Esophagus muscularis mucosa (tissue), 4 donors: ENCODE measurements at regions not wholly inside any gene's neighbourhood (a gene's known extent, or its start where the extent isn't known, plus 50 kb on each side); places are given as distances from the start of the nearest gene placed in this dataset.

Source experiments
- DNase-seq: peaks from one replicate; pipeline ENCODE4 v3.0.0-alpha.2; 2017; ENCODE audit errors: extremely low spot score
- H3K27ac ChIP-seq, 4 donors: fragments of 200-600 bp; sonication (generic); replicated peaks in 1 of 4; 1 replicate in 3 of 4; 2 replicates in 1 of 4; pipeline ENCODE4 v1.5.1; 2016 to 2019; ENCODE audit warnings: mild to moderate bottlenecking in 1 of 4
- H3K27me3 ChIP-seq, 4 donors: fragments of 200-600 bp; sonication (generic); one replicate each; pipeline versions ENCODE4 v1.5.1 to v1.6.0; 2016 to 2019
- H3K36me3 ChIP-seq, 4 donors: fragments of 200-600 bp; sonication (generic); one replicate each; pipeline ENCODE4 v1.5.1; 2016 to 2019
- H3K4me1 ChIP-seq, 4 donors: fragments of 200-600 bp; sonication (generic); one replicate each; pipeline ENCODE4 v1.5.1; 2016 to 2019
- H3K4me3 ChIP-seq, 4 donors: fragments of 200-600 bp; sonication (generic); 1 replicate in 2 of 4; 2 replicates in 2 of 4; pipeline ENCODE4 v1.5.1; 2016 to 2019; ENCODE audit warnings: mild to moderate bottlenecking in 4 of 4, moderate library complexity in 1 of 4
- H3K9me3 ChIP-seq, 4 donors: fragments of 200-600 bp; sonication (generic); 1 replicate in 3 of 4; 2 replicates in 1 of 4; pipeline ENCODE4 v1.5.1; 2016 to 2019
- CTCF ChIP-seq, 3 experiments: fragments of 200-600 bp in 2 of 3; fragments of 450-650 bp in 1 of 3; sonication (generic) in 2 of 3; IDR thresholded peaks; one replicate each; pipeline ENCODE4 v1.5.1; 2017 to 2019; ENCODE audit warnings: antibody characterized with exemption in 3 of 3, mild to moderate bottlenecking in 2 of 3, moderate library complexity in 1 of 3
- EP300 ChIP-seq: sonication (generic); formaldehyde crosslinking; IDR thresholded peaks from one replicate; pipeline ENCODE4 v1.6.1; 2017; ENCODE audit warnings: antibody characterized with exemption
- POLR2A ChIP-seq: fragments of 450-650 bp; IDR thresholded peaks from one replicate; pipeline ENCODE4 v1.6.1; 2017; ENCODE audit warnings: antibody characterized with exemption, moderate library complexity, mild to moderate bottlenecking, low read depth
- POLR2AphosphoS5 ChIP-seq, 2 donors: sonication (generic); formaldehyde crosslinking; IDR thresholded peaks; one replicate each; pipeline ENCODE4 v1.6.1; 2017; ENCODE audit warnings: antibody characterized with exemption in 2 of 2
- whole genome bisulfite sequencing: methylation state at CpG from one replicate; pipeline ENCODE4 v1.1.5; 2018; 5-methylcytosine and 5-hydroxymethylcytosine counted together
- intact Hi-C: fragments of 100-400 bp; cut with DNase I; formaldehyde crosslinking; loops from one replicate; pipeline ENCODE4 v1.15.1; 2023

GRCh38 chr2:121890041-121890440 is 134.6 kb downstream of the TSN start:
- no peak for DNase-seq
- Histone ChIP-seq H3K36me3 (no peaks in the 10 kb centered on the region), H3K27ac (no peak overlapping the region), H3K4me1 (no peaks in the 10 kb centered on the region), H3K4me3 (no peak overlapping the region), H3K9me3 (no peaks in the 10 kb centered on the region), H3K27me3 (no peaks in the 10 kb centered on the region)
- no peak for TF ChIP-seq CTCF (IDR thresholded peaks at IDR 0.05)
- TF ChIP-seq POLR2AphosphoS5 (IDR thresholded peaks at IDR 0.05), result no peak
- no peak for TF ChIP-seq POLR2A
- no peak for TF ChIP-seq EP300
- WGBS, result 81% methylated on average over 9 of the region's 9 CpGs
- intact Hi-C loops, result no loop called here

- DNase-seq, result no peak
- Histone ChIP-seq H3K4me3 (no peak overlapping the region), H3K27me3 (no peaks in the 10 kb centered on the region), H3K27ac (no peak overlapping the region), H3K4me1 (no peaks in the 10 kb centered on the region), H3K36me3 (no peaks in the 10 kb centered on the region), H3K9me3 (no peaks in the 10 kb centered on the region)
- intact Hi-C loops, result no loop called here
- TF ChIP-seq CTCF (IDR thresholded peaks at IDR 0.05) (no peak), EP300 (no peak), POLR2AphosphoS5 (IDR thresholded peaks at IDR 0.05) (no peak), POLR2A (no peak)
- WGBS, result 81% methylated on average over 14 of the region's 14 CpGs
These were observed 140.5 kb downstream of the TSN start for GRCh38 chr2:121895723-121896571.

- H3K9me3 ChIP-seq, result no peaks in the 10 kb centered on the region
- no peak overlapping the region for H3K27ac ChIP-seq
- H3K4me3 ChIP-seq, result no peak overlapping the region
- intact Hi-C loops, result no loop called here
- DNase-seq, result no peak
- TF ChIP-seq CTCF (IDR thresholded peaks at IDR 0.05) (peak in 1 of 3 experiments; percentile 9), EP300 (no peak), POLR2AphosphoS5 (IDR thresholded peaks at IDR 0.05) (no peak)
- no peaks in the 10 kb centered on the region for H3K4me1 ChIP-seq
- WGBS, result 100% methylated on average over 3 of the region's 5 CpGs
- peaks cover 0 to 4% (median 0%) of the 10 kb centered on the region in 4 donors for H3K27me3 ChIP-seq
- H3K36me3 ChIP-seq, result no peaks in the 10 kb centered on the region
These were observed 142.0 kb downstream of the TSN start for GRCh38 chr2:121897335-121897970.

- no peak overlapping the region for H3K27ac ChIP-seq
- H3K9me3 ChIP-seq, result no peaks in the 10 kb centered on the region
- no peak for DNase-seq
- TF ChIP-seq CTCF (IDR thresholded peaks at IDR 0.05) (no peak), EP300 (no peak), POLR2A (no peak)
- intact Hi-C loops, result no loop called here
- H3K36me3 ChIP-seq, result no peaks in the 10 kb centered on the region
- H3K4me1 ChIP-seq, result no peaks in the 10 kb centered on the region
- WGBS, result 72% methylated on average over 4 of the region's 4 CpGs
- H3K27me3 ChIP-seq, result peaks cover 0 to 8% (median 0%) of the 10 kb centered on the region in 4 donors
- H3K4me3 ChIP-seq, result no peak overlapping the region
These were observed 143.0 kb downstream of the TSN start for GRCh38 chr2:121898483-121898882.
